Ammon's horn (tissue), 1 donor: ENCODE measurements at regions not wholly inside any gene's neighbourhood (a gene's known extent, or its start where the extent isn't known, plus 50 kb on each side); places are given as distances from the start of the nearest gene placed in this dataset.

ENCODE experiments used
- DNase-seq: peaks from one replicate; pipeline ENCODE4 v3.0.0-alpha.2; 2016; ENCODE audit warnings: low spot score

- no peak for DNase-seq
Measured at GRCh38 chrY:15688531-15688930, 1164.2 kb downstream of the NLGN4Y start.

GRCh38 chrY:15689994-15690393 lies 1165.7 kb downstream of the NLGN4Y start:
- DNase-seq, result no peak

- no peak for DNase-seq
Measured at GRCh38 chrY:15702131-15702530, 1177.8 kb downstream of the NLGN4Y start.

GRCh38 chrY:15704906-15705305 lies 1180.6 kb downstream of the NLGN4Y start:
- no peak for DNase-seq

- DNase-seq, result no peak
Measured at GRCh38 chrY:15749533-15750433, 1225.5 kb downstream of the NLGN4Y start.

- no peak for DNase-seq
Measured at GRCh38 chrY:15751001-15751400, 1226.7 kb downstream of the NLGN4Y start.

GRCh38 chrY:15756266-15756665 lies 1231.9 kb downstream of the NLGN4Y start:
- DNase-seq, result no peak

GRCh38 chrY:15773579-15773978 lies 1249.2 kb downstream of the NLGN4Y start:
- no peak for DNase-seq

GRCh38 chrY:15775880-15776279 lies 1251.6 kb downstream of the NLGN4Y start:
- no peak for DNase-seq

GRCh38 chrY:15779891-15780290 lies 1255.6 kb downstream of the NLGN4Y start:
- no peak for DNase-seq

- no peak for DNase-seq
Measured at GRCh38 chrY:15800021-15800420, 1275.7 kb downstream of the NLGN4Y start.

- DNase-seq, result no peak
Measured at GRCh38 chrY:15805985-15806384, 1281.7 kb downstream of the NLGN4Y start.

GRCh38 chrY:15814241-15814640 lies 1289.9 kb downstream of the NLGN4Y start:
- no peak for DNase-seq
